GM18511 (cell line): ENCODE measurements at regions not wholly inside any gene's neighbourhood (a gene's known extent, or its start where the extent isn't known, plus 50 kb on each side); places are given as distances from the start of the nearest gene placed in this dataset.
"Not testable (repeated sequence)": the region's sequence is repeated elsewhere in the genome, so short reads cannot be mapped to it uniquely, and the experiment has no call there.

Source experiments
- ATAC-seq: cut with Tn5 transposase; IDR thresholded peaks from one replicate; pipeline ENCODE4 v1.9.1; 2021; ENCODE audit warnings: mild to moderate bottlenecking, moderate library complexity; ENCODE audit not compliant: unreplicated experiment

- no peak for ATAC-seq
Observed at GRCh38 chr3:164476631-164477030, 601.7 kb downstream of the SI start.

- no peak for ATAC-seq
Observed at GRCh38 chr3:164470471-164470870, 607.8 kb downstream of the SI start.

GRCh38 chr3:164468055-164468454, 610.2 kb downstream of the SI start:
- no peak for ATAC-seq

GRCh38 chr3:164467007-164467406, 611.3 kb downstream of the SI start:
- ATAC-seq = no peak

GRCh38 chr3:164465172-164465571, 613.1 kb downstream of the SI start:
- no peak for ATAC-seq

- no peak for ATAC-seq
Observed at GRCh38 chr3:164460851-164461250, 617.4 kb downstream of the SI start.

- no peak for ATAC-seq
Observed at GRCh38 chr3:164459521-164460151, 618.7 kb downstream of the SI start.

- ATAC-seq = no peak
Observed at GRCh38 chr3:164458986-164459385, 619.3 kb downstream of the SI start.

- ATAC-seq = no peak
Observed at GRCh38 chr3:164453714-164454113, 624.6 kb downstream of the SI start.

- ATAC-seq = no peak
Observed at GRCh38 chr3:164452707-164453106, 625.6 kb downstream of the SI start.

GRCh38 chr3:164451072-164451910, 627.0 kb downstream of the SI start:
- ATAC-seq = no peak

GRCh38 chr3:164450276-164450905, 627.9 kb downstream of the SI start:
- ATAC-seq = no peak

GRCh38 chr3:164419220-164419619, 659.1 kb downstream of the SI start:
- no peak for ATAC-seq

- ATAC-seq = no peak
Observed at GRCh38 chr3:164418414-164418813, 659.9 kb downstream of the SI start.

- no peak for ATAC-seq
Observed at GRCh38 chr3:164417955-164418354, 660.3 kb downstream of the SI start.

GRCh38 chr3:164416491-164417222, 661.6 kb downstream of the SI start:
- ATAC-seq = no peak

GRCh38 chr3:164408326-164408725, 670.0 kb downstream of the SI start:
- no peak for ATAC-seq

GRCh38 chr3:164407111-164407510, 671.2 kb downstream of the SI start:
- no peak for ATAC-seq

- no peak for ATAC-seq
Observed at GRCh38 chr3:164406281-164406680, 672.0 kb downstream of the SI start.

- no peak for ATAC-seq
Observed at GRCh38 chr3:164401923-164402322, 676.4 kb downstream of the SI start.

- not testable (repeated sequence) for ATAC-seq
Observed at GRCh38 chr3:164401440-164401839, 676.9 kb downstream of the SI start.
